Neural cell (in vitro differentiated cells): ENCODE measurements at regions not wholly inside any gene's neighbourhood (a gene's known extent, or its start where the extent isn't known, plus 50 kb on each side); places are given as distances from the start of the nearest gene placed in this dataset.

ENCODE experiments used
- H2AFZ ChIP-seq: fragments of 200-600, 300-800 bp; sonication (generic), shearing (Covaris generic); 2 replicates; pipeline ENCODE4 v1.6.0; 2014; ENCODE audit warnings: low read depth, mild to moderate bottlenecking, antibody characterized with exemption, low read length, moderate library complexity
- H3F3A ChIP-seq: fragments of 200-600 bp; shearing (Covaris generic); 2 replicates; pipeline ENCODE4 v1.6.1; 2016; ENCODE audit warnings: mild to moderate bottlenecking, moderate library complexity, mixed read lengths, antibody characterized with exemption, low read length; ENCODE audit not compliant: insufficient read depth, poor library complexity, severe bottlenecking
- H3K27ac ChIP-seq: fragments of 200-600, 300-800 bp; sonication (generic), shearing (Covaris generic); 2 replicates; pipeline ENCODE4 v1.5.1; 2014; ENCODE audit warnings: mild to moderate bottlenecking, low read length, moderate library complexity
- H3K27me3 ChIP-seq: fragments of 300-800, 200-600 bp; sonication (generic), shearing (Covaris generic); 2 replicates; pipeline ENCODE4 v1.6.0; 2014; ENCODE audit warnings: mild to moderate bottlenecking, low read depth, low read length, moderate library complexity; ENCODE audit not compliant: insufficient read depth
- H3K36me3 ChIP-seq: fragments of 300-800, 200-600 bp; sonication (generic), shearing (Covaris generic); 2 replicates; pipeline ENCODE4 v1.5.1; 2014; ENCODE audit warnings: mild to moderate bottlenecking, antibody characterized with exemption, low read length, moderate library complexity; ENCODE audit not compliant: insufficient read depth
- H3K4me2 ChIP-seq: fragments of 300-800, 200-600 bp; sonication (generic), shearing (Covaris generic); 2 replicates; pipeline ENCODE4 v1.6.0; 2014; ENCODE audit warnings: mild to moderate bottlenecking, low read length
- H3K4me3 ChIP-seq: fragments of 300-800, 200-600 bp; sonication (generic), shearing (Covaris generic); 2 replicates; pipeline ENCODE4 v1.5.1; 2014; ENCODE audit warnings: mild to moderate bottlenecking, low read length, moderate library complexity
- H3K79me2 ChIP-seq: fragments of 200-600 bp; shearing (Covaris generic); replicated peaks from 2 replicates; pipeline ENCODE4 v1.6.0; 2014; ENCODE audit warnings: mild to moderate bottlenecking, low read length, moderate library complexity; ENCODE audit not compliant: insufficient read depth
- H3K9ac ChIP-seq: fragments of 300-800, 200-600 bp; sonication (generic), shearing (Covaris generic); 2 replicates; pipeline ENCODE4 v1.6.1; 2016; ENCODE audit warnings: mild to moderate bottlenecking, low read length, mixed read lengths
- H3K9me2 ChIP-seq: fragments of 200-600 bp; shearing (Covaris generic); 2 replicates; pipeline ENCODE4 v1.6.1; 2016; ENCODE audit warnings: mild to moderate bottlenecking, low read length, mixed read lengths; ENCODE audit not compliant: insufficient read depth
- H3K9me3 ChIP-seq: fragments of 200-600, 300-800 bp; sonication (generic), shearing (Covaris generic); 2 replicates; pipeline ENCODE4 v1.6.1; 2016; ENCODE audit warnings: mild to moderate bottlenecking, mixed run types, low read length, moderate library complexity, mixed read lengths
- H4K20me1 ChIP-seq: fragments of 200-600 bp; shearing (Covaris generic); 2 replicates; pipeline ENCODE4 v1.6.1; 2016; ENCODE audit warnings: mild to moderate bottlenecking, mixed run types; ENCODE audit not compliant: insufficient read depth
- CTCF ChIP-seq: fragments of 450-650 bp; IDR thresholded peaks from 2 replicates; pipeline ENCODE4 v1.5.1; 2014; ENCODE audit warnings: antibody characterized with exemption, mild to moderate bottlenecking, moderate library complexity; ENCODE audit not compliant: poor library complexity, severe bottlenecking
- EP300 ChIP-seq: fragments of 450-650 bp; conservative IDR thresholded peaks from 2 replicates; pipeline ENCODE4 v1.6.1; 2014; ENCODE audit warnings: antibody characterized with exemption, mild to moderate bottlenecking, moderate library complexity; ENCODE audit not compliant: poor library complexity, severe bottlenecking
- EZH2 ChIP-seq: fragments of 200-600, 300-800 bp; shearing (Covaris generic), sonication (generic); IDR thresholded peaks from 2 replicates; pipeline ENCODE4 v1.6.1; 2014; ENCODE audit warnings: antibody characterized with exemption, low read length, borderline replicate concordance, mild to moderate bottlenecking; ENCODE audit not compliant: insufficient read depth, poor library complexity, severe bottlenecking
- RAD21 ChIP-seq: fragments of 450-650 bp; conservative IDR thresholded peaks from 2 replicates; pipeline ENCODE4 v1.6.1; 2014; ENCODE audit warnings: antibody characterized with exemption, mild to moderate bottlenecking, moderate library complexity
- TAF1 ChIP-seq: IDR thresholded peaks from 2 replicates; pipeline ENCODE4 v1.6.1; 2012; ENCODE audit warnings: low read depth
- TF ChIP-seq, protein P1 (sequence below): IDR thresholded peaks from 2 replicates; pipeline ENCODE4 v1.6.1; 2012; ENCODE audit warnings: borderline replicate concordance

DNA sequence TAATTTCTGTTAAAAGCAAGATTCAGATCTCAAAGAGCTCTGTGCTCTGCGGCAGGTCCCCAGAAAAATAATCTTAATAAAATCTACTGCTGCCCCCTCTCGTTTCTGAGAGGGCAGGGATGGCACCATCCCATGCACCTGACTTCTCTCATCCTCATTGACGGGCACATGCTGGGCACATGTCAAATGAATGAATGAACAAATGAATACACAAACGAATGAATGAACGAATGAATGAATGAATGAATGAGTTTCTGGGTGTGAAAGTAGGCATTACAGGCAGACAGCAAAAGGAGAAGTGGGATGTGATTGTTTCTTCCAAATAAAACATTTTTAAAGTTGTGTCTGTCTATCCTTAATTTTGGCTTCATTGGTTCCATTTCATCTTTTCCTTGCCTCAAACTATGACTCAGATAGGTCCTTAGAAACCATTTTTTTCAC lies 398.1 kb upstream of the PRKCQ start:
- no peaks in the 10 kb centered on the region for H3K27me3 ChIP-seq

GRCh38 chr10:6977398-6978186 lies 397.5 kb upstream of the PRKCQ start:
- no peaks in the 10 kb centered on the region for H3K36me3 ChIP-seq
- no peak overlapping the region for H3K4me2 ChIP-seq
- H3K9me3 ChIP-seq, result no peaks in the 10 kb centered on the region
- H4K20me1 ChIP-seq, result no peaks in the 10 kb centered on the region
- no peak overlapping the region for H3K27ac ChIP-seq
- no peaks in the 10 kb centered on the region for H3F3A ChIP-seq
- H3K9me2 ChIP-seq, result no peaks in the 10 kb centered on the region
- no peak overlapping the region for H2AFZ ChIP-seq
- no peak overlapping the region for H3K4me3 ChIP-seq
- TF ChIP-seq RAD21 (no peak), TAF1 (no peak)
- TF ChIP-seq, protein P1, sequence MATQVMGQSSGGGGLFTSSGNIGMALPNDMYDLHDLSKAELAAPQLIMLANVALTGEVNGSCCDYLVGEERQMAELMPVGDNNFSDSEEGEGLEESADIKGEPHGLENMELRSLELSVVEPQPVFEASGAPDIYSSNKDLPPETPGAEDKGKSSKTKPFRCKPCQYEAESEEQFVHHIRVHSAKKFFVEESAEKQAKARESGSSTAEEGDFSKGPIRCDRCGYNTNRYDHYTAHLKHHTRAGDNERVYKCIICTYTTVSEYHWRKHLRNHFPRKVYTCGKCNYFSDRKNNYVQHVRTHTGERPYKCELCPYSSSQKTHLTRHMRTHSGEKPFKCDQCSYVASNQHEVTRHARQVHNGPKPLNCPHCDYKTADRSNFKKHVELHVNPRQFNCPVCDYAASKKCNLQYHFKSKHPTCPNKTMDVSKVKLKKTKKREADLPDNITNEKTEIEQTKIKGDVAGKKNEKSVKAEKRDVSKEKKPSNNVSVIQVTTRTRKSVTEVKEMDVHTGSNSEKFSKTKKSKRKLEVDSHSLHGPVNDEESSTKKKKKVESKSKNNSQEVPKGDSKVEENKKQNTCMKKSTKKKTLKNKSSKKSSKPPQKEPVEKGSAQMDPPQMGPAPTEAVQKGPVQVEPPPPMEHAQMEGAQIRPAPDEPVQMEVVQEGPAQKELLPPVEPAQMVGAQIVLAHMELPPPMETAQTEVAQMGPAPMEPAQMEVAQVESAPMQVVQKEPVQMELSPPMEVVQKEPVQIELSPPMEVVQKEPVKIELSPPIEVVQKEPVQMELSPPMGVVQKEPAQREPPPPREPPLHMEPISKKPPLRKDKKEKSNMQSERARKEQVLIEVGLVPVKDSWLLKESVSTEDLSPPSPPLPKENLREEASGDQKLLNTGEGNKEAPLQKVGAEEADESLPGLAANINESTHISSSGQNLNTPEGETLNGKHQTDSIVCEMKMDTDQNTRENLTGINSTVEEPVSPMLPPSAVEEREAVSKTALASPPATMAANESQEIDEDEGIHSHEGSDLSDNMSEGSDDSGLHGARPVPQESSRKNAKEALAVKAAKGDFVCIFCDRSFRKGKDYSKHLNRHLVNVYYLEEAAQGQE, result peak; percentile 22
- H3K79me2 ChIP-seq, result no peaks in the 10 kb centered on the region
- no peaks in the 10 kb centered on the region for H3K27me3 ChIP-seq
- no peak overlapping the region for H3K9ac ChIP-seq

More for the DNA sequence above, 398.1 kb upstream of the PRKCQ start:
- Histone ChIP-seq H3K9me2 (no peaks in the 10 kb centered on the region), H3K4me2 (no peak overlapping the region), H3K4me3 (no peak overlapping the region), H3K27ac (no peak overlapping the region), H3K9ac (no peak overlapping the region), H2AFZ (no peak overlapping the region), H3K9me3 (no peaks in the 10 kb centered on the region), H3K36me3 (no peaks in the 10 kb centered on the region), H4K20me1 (no peaks in the 10 kb centered on the region), H3K79me2 (no peaks in the 10 kb centered on the region), H3F3A (no peaks in the 10 kb centered on the region)
- no peak for TF ChIP-seq CTCF

- Histone ChIP-seq H3K4me2 (no peak overlapping the region), H3F3A (no peaks in the 10 kb centered on the region), H3K9me2 (no peaks in the 10 kb centered on the region), H3K79me2 (no peaks in the 10 kb centered on the region), H2AFZ (no peak overlapping the region), H3K9ac (no peak overlapping the region), H4K20me1 (no peaks in the 10 kb centered on the region), H3K27me3 (no peaks in the 10 kb centered on the region), H3K36me3 (no peaks in the 10 kb centered on the region), H3K27ac (no peak overlapping the region), H3K4me3 (no peak overlapping the region), H3K9me3 (no peaks in the 10 kb centered on the region)
- TF ChIP-seq CTCF (no peak), RAD21 (no peak), EZH2 (no peak), EP300 (no peak)
Measured at GRCh38 chr10:6973899-6974298, 393.8 kb upstream of the PRKCQ start.
